Esophagus squamous epithelium (tissue), 5 donors: ENCODE measurements at regions not wholly inside any gene's neighbourhood (a gene's known extent, or its start where the extent isn't known, plus 50 kb on each side); places are given as distances from the start of the nearest gene placed in this dataset.
"Not testable (repeated sequence)": the region's sequence is repeated elsewhere in the genome, so short reads cannot be mapped to it uniquely, and the experiment has no call there.

Source experiments
- DNase-seq: peaks from one replicate; lab custom pipeline; 2025; lab: John Stamatoyannopoulos, UW
- H3K27ac ChIP-seq, 4 donors: fragments of 200-600 bp; sonication (generic); one replicate each; pipeline ENCODE4 v1.5.1; 2016 to 2019; ENCODE audit warnings: mild to moderate bottlenecking in 1 of 4
- H3K27me3 ChIP-seq, 4 donors: fragments of 200-600 bp; sonication (generic); 1 replicate in 3 of 4; 2 replicates in 1 of 4; pipeline versions ENCODE4 v1.5.1 to v1.6.0; 2017 to 2021; ENCODE audit warnings: antibody characterized with exemption in 1 of 4
- H3K36me3 ChIP-seq, 3 donors: fragments of 200-600 bp; sonication (generic); one replicate each; pipeline ENCODE4 v1.5.1; 2016 to 2019
- H3K4me1 ChIP-seq, 3 donors: fragments of 200-600 bp; sonication (generic); one replicate each; pipeline ENCODE4 v1.5.1; 2017 to 2019
- H3K4me3 ChIP-seq, 4 donors: fragments of 200-600 bp; sonication (generic); 1 replicate in 3 of 4; 2 replicates in 1 of 4; pipeline ENCODE4 v1.5.1; 2016 to 2019; ENCODE audit warnings: mild to moderate bottlenecking in 2 of 4, moderate library complexity in 1 of 4
- H3K9me3 ChIP-seq, 3 donors: fragments of 200-600 bp; sonication (generic); one replicate each; pipeline ENCODE4 v1.5.1; 2016 to 2019
- CTCF ChIP-seq, 6 experiments: fragments of 450-650 bp in 4 of 6; fragments of 200-600 bp in 2 of 6; sonication (generic) in 2 of 6; IDR thresholded peaks; one replicate each; pipeline ENCODE4 v1.5.1; 2016 to 2019; ENCODE audit warnings: antibody characterized with exemption in 6 of 6, mild to moderate bottlenecking in 4 of 6, moderate library complexity in 4 of 6
- POLR2A ChIP-seq, 4 donors: fragments of 450-650 bp; IDR thresholded peaks; one replicate each; pipeline ENCODE4 v1.6.1; 2017; ENCODE audit warnings: antibody characterized with exemption in 4 of 4, mild to moderate bottlenecking in 4 of 4, moderate library complexity in 3 of 4
- WGBS, 2 donors: methylation state at CpG; one replicate each; pipeline ENCODE4 v1.1.5; 2018; 5-methylcytosine and 5-hydroxymethylcytosine counted together
- intact Hi-C: fragments of 100-400 bp; cut with DNase I; formaldehyde crosslinking; loops from one replicate; pipeline ENCODE4 v1.15.0; 2022
- donor health status: DM: yes; HTN: yes; CAD: no.

DNA sequence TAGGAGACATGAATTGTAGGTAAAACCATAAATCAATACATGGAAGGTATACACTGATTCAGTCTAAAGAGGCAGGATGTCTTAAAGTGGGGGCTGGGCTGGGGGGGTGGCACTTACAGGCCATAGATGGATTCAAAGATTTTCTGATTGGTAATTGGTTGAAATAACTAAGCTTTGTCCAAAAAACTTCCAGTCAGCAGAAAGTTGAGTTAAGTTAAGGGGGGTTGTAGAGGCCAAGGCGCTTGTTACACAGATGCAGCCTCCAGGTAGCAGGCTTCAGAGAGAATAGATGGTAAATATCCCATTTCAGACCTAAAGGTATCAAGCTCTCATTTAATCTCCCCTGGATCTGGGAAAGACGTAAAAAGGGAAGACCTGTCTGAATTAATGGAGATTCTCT lies 233.6 kb upstream of the NRXN1 start:
- intact Hi-C loops: no loop called here
- no peak overlapping the region for H3K4me3 ChIP-seq
- no peaks in the 10 kb centered on the region for H3K27me3 ChIP-seq
- no peaks in the 10 kb centered on the region for H3K36me3 ChIP-seq
- TF ChIP-seq POLR2A (IDR thresholded peaks at IDR 0.05) (no peak), CTCF (IDR thresholded peaks at IDR 0.05) (no peak)
- no peaks in the 10 kb centered on the region for H3K9me3 ChIP-seq
- H3K4me1 ChIP-seq: no peaks in the 10 kb centered on the region
- 74 to 75% methylated on average over 2 of the region's 2 CpGs for WGBS, 2 donors
- no peak for DNase-seq
- no peak overlapping the region for H3K27ac ChIP-seq

GRCh38 chr2:51263951-51264350 lies 232.0 kb upstream of the NRXN1 start:
- intact Hi-C loops: no loop called here
- DNase-seq: no peak
- Histone ChIP-seq H3K4me3 (no peak overlapping the region), H3K9me3 (no peaks in the 10 kb centered on the region), H3K27ac (no peak overlapping the region), H3K36me3 (no peaks in the 10 kb centered on the region), H3K27me3 (no peaks in the 10 kb centered on the region), H3K4me1 (no peaks in the 10 kb centered on the region)
- 67 to 74% methylated on average over 3 of the region's 3 CpGs for WGBS, 2 donors
- no peak for TF ChIP-seq CTCF (IDR thresholded peaks at IDR 0.05)
- TF ChIP-seq POLR2A (IDR thresholded peaks at IDR 0.05): no peak

- DNase-seq, H3K27me3 ChIP-seq, H3K4me1 ChIP-seq, H3K4me3 ChIP-seq, H3K9me3 ChIP-seq, intact Hi-C loops, H3K27ac ChIP-seq, H3K36me3 ChIP-seq: not testable (repeated sequence)
- WGBS, 2 donors: 64 to 70% methylated on average over 2 of the region's 2 CpGs
These were observed 231.2 kb upstream of the NRXN1 start for GRCh38 chr2:51263101-51263500.

DNA sequence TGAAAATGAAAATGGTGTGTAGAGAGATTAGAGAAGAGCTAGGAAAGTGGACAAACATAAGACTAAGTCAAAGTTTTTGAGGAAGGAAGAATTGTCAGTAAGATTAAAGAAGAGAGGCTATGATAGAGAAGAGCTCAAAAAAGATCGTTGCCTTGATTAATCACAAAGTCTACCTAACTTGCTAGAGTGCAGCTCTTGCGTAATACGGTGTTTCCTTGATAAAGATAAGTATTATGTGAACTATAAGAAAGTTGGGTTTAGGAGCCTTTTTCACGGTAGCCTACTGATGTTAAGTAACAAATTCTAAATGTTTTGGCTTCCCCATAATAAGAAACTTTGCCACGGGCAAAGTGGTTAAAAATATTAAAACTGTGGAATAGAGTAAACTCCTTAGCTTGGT lies 226.4 kb upstream of the NRXN1 start:
- WGBS, 2 donors: 79 to 83% methylated on average over 5 of the region's 5 CpGs
- no peak overlapping the region for H3K4me3 ChIP-seq
- TF ChIP-seq CTCF (IDR thresholded peaks at IDR 0.05): no peak
- no peak for TF ChIP-seq POLR2A (IDR thresholded peaks at IDR 0.05)
- no peaks in the 10 kb centered on the region for H3K27me3 ChIP-seq
- intact Hi-C loops: no loop called here
- H3K36me3 ChIP-seq: no peaks in the 10 kb centered on the region
- H3K9me3 ChIP-seq: no peaks in the 10 kb centered on the region
- no peaks in the 10 kb centered on the region for H3K4me1 ChIP-seq
- no peak overlapping the region for H3K27ac ChIP-seq
- DNase-seq: no peak

GRCh38 chr2:51256736-51257135 lies 224.8 kb upstream of the NRXN1 start:
- no peak overlapping the region for H3K4me3 ChIP-seq
- H3K27me3 ChIP-seq: no peaks in the 10 kb centered on the region
- TF ChIP-seq POLR2A (IDR thresholded peaks at IDR 0.05): no peak
- no peak for TF ChIP-seq CTCF (IDR thresholded peaks at IDR 0.05)
- DNase-seq: no peak
- no peaks in the 10 kb centered on the region for H3K4me1 ChIP-seq
- WGBS, 2 donors: 69% methylated on average over 5 of the region's 5 CpGs
- H3K9me3 ChIP-seq: peaks cover 0 to 5% (median 0%) of the 10 kb centered on the region in 3 donors
- intact Hi-C loops: no loop called here
- H3K36me3 ChIP-seq: no peaks in the 10 kb centered on the region
- H3K27ac ChIP-seq: no peak overlapping the region

GRCh38 chr2:51251356-51251755 lies 219.4 kb upstream of the NRXN1 start:
- no peak for DNase-seq
- peaks cover 0 to 8% (median 0%) of the 10 kb centered on the region in 3 donors for H3K9me3 ChIP-seq
- intact Hi-C loops: no loop called here
- no peak overlapping the region for H3K27ac ChIP-seq
- H3K4me3 ChIP-seq: no peak overlapping the region
- WGBS, 2 donors: 40 to 78% methylated on average over 1 of the region's 2 CpGs
- no peaks in the 10 kb centered on the region for H3K27me3 ChIP-seq
- no peaks in the 10 kb centered on the region for H3K36me3 ChIP-seq
- TF ChIP-seq POLR2A (IDR thresholded peaks at IDR 0.05) (no peak), CTCF (IDR thresholded peaks at IDR 0.05) (no peak)
- no peaks in the 10 kb centered on the region for H3K4me1 ChIP-seq
